Immature natural killer cell (primary cell): ENCODE measurements at regions not wholly inside any gene's neighbourhood (a gene's known extent, or its start where the extent isn't known, plus 50 kb on each side); places are given as distances from the start of the nearest gene placed in this dataset.
A peak's percentile ranks its signal among the peaks of the same experiment; 100 is the strongest.
"Not testable (repeated sequence)": the region's sequence is repeated elsewhere in the genome, so short reads cannot be mapped to it uniquely, and the experiment has no call there.

Experiments
- DNase-seq, 3 donors: peaks; one replicate each; pipeline ENCODE4 v3.0.0; 2022; ENCODE audit warnings: mixed read lengths in 1 of 3
- H3K27ac Mint-ChIP-seq, 6 donors: one replicate each; pipeline ENCODE4 v1.8.0; 2020; ENCODE audit warnings: mixed read lengths in 6 of 6, mild to moderate bottlenecking in 5 of 6, inconsistent platforms in 4 of 6, moderate library complexity in 3 of 6
- H3K27me3 Mint-ChIP-seq, 3 donors: one replicate each; pipeline ENCODE4 v1.8.0; 2020 to 2021; ENCODE audit warnings: low read depth in 3 of 3, mild to moderate bottlenecking in 3 of 3, mixed read lengths in 3 of 3, moderate library complexity in 3 of 3, inconsistent platforms in 1 of 3
- H3K36me3 Mint-ChIP-seq, 3 donors: one replicate each; pipeline ENCODE4 v1.8.0; 2020; ENCODE audit warnings: mixed read lengths in 3 of 3, inconsistent platforms in 2 of 3, mild to moderate bottlenecking in 2 of 3
- H3K4me1 Mint-ChIP-seq, 2 donors: one replicate each; pipeline ENCODE4 v1.8.0; 2020; ENCODE audit warnings: inconsistent platforms in 2 of 2, mild to moderate bottlenecking in 2 of 2, mixed read lengths in 2 of 2, moderate library complexity in 1 of 2
- H3K4me3 Mint-ChIP-seq, 5 donors: one replicate each; pipeline ENCODE4 v1.8.0; 2020; ENCODE audit warnings: mild to moderate bottlenecking in 5 of 5, mixed read lengths in 5 of 5, inconsistent platforms in 3 of 5, moderate library complexity in 3 of 5
- H3K9me3 Mint-ChIP-seq, 6 donors: one replicate each; pipeline ENCODE4 v1.8.0; 2020; ENCODE audit warnings: mild to moderate bottlenecking in 6 of 6, mixed read lengths in 6 of 6, inconsistent platforms in 4 of 6, moderate library complexity in 3 of 6

DNA sequence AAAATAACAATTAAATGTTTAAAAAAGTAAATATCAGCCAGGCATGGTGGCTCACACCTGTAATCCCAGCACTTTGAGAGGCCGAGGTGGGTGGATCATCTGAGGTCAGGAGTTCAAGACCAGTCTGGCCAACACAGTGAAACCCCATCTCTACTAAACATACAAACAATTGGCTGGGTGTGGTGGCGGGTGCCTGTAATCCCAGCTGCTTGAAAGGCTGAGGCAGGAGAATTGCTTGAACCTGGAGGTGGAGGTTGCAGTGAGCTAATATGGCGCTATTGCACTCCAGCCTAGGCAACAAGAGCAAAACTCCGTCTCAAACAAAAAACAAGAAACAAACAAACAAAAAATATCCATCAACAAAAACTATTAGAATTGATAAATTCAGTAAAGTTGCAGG lies 77.5 kb downstream of the SNX5 start:
- H3K4me3 Mint-ChIP-seq, H3K27ac Mint-ChIP-seq, DNase-seq, H3K36me3 Mint-ChIP-seq, H3K9me3 Mint-ChIP-seq: not testable (repeated sequence)
- Mint-ChIP-seq H3K27me3 (peaks cover 2 to 12% (median 6%) of the 10 kb centered on the region in 3 donors), H3K4me1 (peaks cover 21% of the 10 kb centered on the region in 2 donors)

DNA sequence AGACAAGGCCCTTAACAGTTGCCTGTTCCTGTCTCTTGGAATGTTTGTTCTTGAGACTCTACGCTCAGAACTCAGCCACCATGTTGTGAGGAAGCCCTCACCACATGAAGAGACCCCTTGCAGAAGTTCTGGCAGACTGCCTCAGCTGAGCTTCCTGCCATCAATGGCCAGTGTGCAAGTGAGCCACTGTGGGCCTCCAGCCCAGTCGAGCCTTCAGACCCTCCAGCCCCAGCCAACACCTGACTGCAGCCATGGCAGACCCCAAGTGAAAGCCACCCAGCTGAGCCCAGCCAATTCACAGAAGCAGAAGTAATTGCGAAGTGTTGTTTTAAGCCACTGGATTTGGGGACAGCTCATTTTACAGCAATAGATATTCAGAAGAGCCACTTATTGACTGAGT lies 78.3 kb downstream of the SNX5 start:
- Mint-ChIP-seq H3K4me1 (peaks cover 13 to 16% of the 10 kb centered on the region in 2 donors), H3K36me3 (peaks cover 0 to 4% (median 0%) of the 10 kb centered on the region in 3 donors), H3K9me3 (peaks cover 0 to 2% (median 0%) of the 10 kb centered on the region in 6 donors), H3K27me3 (peaks cover 1 to 8% (median 3%) of the 10 kb centered on the region in 3 donors), H3K4me3 (no peak overlapping the region), H3K27ac (no peak overlapping the region)
- no peak for DNase-seq

DNA sequence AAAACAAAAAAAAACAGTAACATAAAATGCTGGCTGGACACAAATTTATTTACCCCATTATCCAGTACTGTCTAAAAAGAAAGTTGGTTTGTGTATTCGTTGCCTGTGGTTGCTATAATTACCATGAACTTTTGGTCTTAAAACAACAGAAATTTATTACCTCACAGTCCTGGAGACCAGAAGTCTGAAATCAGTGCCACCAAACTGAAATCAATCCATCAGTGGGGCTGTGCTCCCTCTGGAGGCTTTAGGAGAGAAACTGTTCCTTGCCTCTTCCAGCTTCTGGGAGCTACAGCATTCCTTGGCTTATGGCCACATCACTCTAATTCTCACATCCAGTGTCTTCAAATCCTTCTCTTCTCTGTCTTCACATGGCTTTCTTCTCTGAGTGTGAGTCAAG lies 79.4 kb downstream of the SNX5 start:
- no peak overlapping the region for H3K4me3 Mint-ChIP-seq
- no peak overlapping the region for H3K27ac Mint-ChIP-seq
- H3K27me3 Mint-ChIP-seq, result peaks cover 2 to 7% (median 2%) of the 10 kb centered on the region in 3 donors
- H3K9me3 Mint-ChIP-seq, result peaks cover 0 to 2% (median 0%) of the 10 kb centered on the region in 6 donors
- H3K4me1 Mint-ChIP-seq, result peaks cover 12 to 15% of the 10 kb centered on the region in 2 donors
- peaks cover 0 to 4% (median 0%) of the 10 kb centered on the region in 3 donors for H3K36me3 Mint-ChIP-seq
- DNase-seq, result no peak

DNA sequence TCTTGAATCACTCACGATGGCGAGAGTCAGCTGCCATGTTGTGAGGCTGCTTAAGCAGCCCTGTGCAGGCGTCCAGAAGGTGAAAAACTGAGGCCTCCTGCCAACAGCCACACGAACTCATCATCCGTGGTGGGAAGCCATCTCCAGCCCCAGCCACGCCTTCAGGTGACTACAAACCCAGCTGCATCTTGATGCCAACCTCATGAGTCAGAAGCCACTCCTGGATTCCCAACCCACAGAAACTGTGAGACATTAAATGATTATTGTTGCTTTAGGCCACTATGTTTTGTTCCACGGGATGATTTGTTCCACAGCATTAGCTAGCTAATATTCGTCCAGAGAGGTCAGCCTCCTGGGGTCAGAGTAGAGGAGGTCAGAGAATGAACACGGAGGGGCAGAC lies 80.5 kb downstream of the SNX5 start:
- Mint-ChIP-seq H3K9me3 (peaks cover 0 to 2% (median 0%) of the 10 kb centered on the region in 6 donors), H3K4me1 (peaks cover 12 to 15% of the 10 kb centered on the region in 2 donors), H3K27ac (peak overlapping the region in 1 of 6 donors; percentile 16), H3K36me3 (peaks cover 0 to 4% (median 0%) of the 10 kb centered on the region in 3 donors), H3K27me3 (peaks cover 2 to 5% (median 2%) of the 10 kb centered on the region in 3 donors), H3K4me3 (no peak overlapping the region)
- no peak for DNase-seq

DNA sequence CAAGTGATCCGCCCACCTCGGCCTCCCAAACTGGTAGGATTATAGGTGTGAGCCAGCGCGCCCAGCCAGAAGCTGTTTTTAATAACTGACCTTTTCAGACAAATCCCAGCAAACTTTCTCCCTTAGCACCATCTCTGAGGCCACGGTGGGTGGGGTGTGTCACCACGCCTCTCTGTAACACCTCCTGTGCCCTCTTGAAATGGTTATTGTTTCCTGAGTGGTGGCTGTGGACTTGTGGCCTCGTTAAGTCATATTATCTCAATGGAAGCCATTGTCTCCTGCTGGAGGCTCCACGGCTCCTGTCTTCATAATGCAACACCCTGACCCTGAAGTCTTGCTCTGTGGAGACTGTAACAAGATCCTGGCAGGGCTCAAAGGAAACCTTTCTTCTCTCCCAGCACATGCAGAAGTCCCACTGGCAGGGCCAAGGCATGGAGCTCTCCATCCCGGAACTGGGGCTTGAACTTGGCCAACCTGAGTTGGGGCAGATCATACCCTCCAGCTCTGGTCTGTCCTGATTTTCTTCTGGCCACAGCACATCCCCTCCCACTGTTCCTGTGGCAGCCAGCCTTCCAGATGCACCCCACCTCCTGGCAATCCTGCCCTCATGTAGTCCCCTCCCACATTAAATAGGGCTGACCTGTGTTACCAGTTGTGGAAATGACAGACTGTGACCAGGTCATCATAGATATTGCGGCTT lies 81.1 kb downstream of the SNX5 start:
- H3K27me3 Mint-ChIP-seq, result peaks cover 0 to 5% (median 2%) of the 10 kb centered on the region in 3 donors
- DNase-seq, result peak in 1 of 3 donors; percentile 3
- peaks cover 0 to 2% (median 0%) of the 10 kb centered on the region in 6 donors for H3K9me3 Mint-ChIP-seq
- peak overlapping the region in 1 of 6 donors; percentile 16 for H3K27ac Mint-ChIP-seq
- H3K4me3 Mint-ChIP-seq, result no peak overlapping the region
- H3K4me1 Mint-ChIP-seq, result peaks cover 12 to 15% of the 10 kb centered on the region in 2 donors
- H3K36me3 Mint-ChIP-seq, result peaks cover 0 to 4% (median 0%) of the 10 kb centered on the region in 3 donors

DNA sequence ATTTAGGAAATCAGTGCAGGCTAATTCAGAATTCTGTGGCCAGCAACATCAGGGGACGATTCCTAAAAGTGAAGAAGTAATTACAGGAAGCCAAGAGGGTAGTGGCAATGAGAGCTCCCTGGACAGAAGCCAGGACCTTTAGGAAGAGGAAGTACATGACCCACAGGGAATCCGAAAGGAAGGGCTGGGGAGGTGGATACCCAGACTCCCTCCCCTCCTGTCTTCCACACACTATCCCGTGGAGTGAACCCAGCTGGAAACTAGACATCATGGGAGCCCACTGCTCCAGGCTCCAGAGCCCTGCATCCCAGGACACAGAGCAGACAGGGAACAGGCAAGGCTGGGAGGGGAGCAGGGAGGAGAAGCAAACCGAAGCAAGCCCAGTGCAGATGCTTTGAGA lies 83.0 kb downstream of the SNX5 start:
- Mint-ChIP-seq H3K4me3 (no peak overlapping the region), H3K27me3 (peaks cover 0 to 5% (median 2%) of the 10 kb centered on the region in 3 donors), H3K9me3 (peaks cover 0 to 2% (median 0%) of the 10 kb centered on the region in 6 donors), H3K27ac (peak overlapping the region in 1 of 6 donors; percentile 30), H3K36me3 (peaks cover 0 to 4% (median 0%) of the 10 kb centered on the region in 3 donors), H3K4me1 (peaks cover 12 to 15% of the 10 kb centered on the region in 2 donors)
- DNase-seq, result no peak

DNA sequence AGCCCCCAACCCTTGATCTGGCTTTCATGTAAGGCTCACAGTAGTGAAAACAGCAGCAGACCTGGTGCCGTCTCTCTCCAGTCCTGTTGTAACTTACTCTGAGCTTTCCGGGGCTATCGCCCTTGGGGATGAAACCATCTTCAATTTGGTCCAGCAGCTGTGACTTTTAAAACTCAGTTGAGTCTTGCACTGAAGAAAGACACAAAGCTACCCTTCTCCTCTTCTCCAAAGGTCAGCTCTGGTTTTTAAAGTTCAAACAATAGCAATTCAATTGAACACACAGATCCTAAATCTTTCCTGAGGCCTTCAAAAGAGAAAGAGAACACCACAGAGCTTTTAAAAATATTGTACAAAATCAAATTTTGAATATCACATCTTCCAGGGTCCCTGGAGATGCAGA lies 83.5 kb downstream of the SNX5 start:
- H3K9me3 Mint-ChIP-seq, result no peaks in the 10 kb centered on the region
- H3K27ac Mint-ChIP-seq, result no peak overlapping the region
- H3K27me3 Mint-ChIP-seq, result peaks cover 0 to 2% (median 2%) of the 10 kb centered on the region in 3 donors
- H3K4me3 Mint-ChIP-seq, result no peak overlapping the region
- peaks cover 12 to 15% of the 10 kb centered on the region in 2 donors for H3K4me1 Mint-ChIP-seq
- no peak for DNase-seq
- H3K36me3 Mint-ChIP-seq, result peaks cover 0 to 4% (median 0%) of the 10 kb centered on the region in 3 donors

DNA sequence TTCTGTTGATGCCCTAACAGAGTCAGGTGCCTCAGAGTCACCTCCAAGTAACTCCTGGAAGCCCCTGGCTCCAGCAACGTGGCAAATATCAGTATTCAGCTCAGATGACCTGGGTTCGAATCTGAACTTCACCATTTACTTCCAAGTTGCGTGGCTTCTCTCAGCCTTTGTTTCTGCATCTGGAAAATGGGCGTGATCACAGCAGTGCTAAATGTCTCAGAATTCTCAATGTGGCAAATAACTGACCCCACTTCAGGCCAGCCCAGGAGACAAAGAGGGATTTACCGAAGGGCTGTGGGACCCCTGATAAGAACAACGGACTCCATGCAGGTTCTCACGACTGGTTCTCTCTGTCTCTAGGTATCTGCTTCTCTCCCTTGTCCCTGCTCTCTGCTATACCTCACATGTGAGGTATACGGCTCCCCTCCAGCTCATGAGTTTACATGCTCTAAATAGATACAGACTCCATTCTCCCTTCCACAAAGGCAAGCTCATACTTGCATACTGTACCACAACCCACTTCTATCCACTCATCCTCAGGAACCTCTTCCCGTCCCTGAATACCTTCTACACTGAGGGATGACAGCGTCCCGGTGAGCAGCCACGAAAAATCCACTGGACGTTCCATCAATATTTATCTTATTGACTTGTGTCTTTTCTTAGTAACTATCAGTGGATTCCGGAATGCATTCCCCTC lies 84.1 kb downstream of the SNX5 start:
- no peak for DNase-seq
- Mint-ChIP-seq H3K9me3 (no peaks in the 10 kb centered on the region), H3K27ac (no peak overlapping the region), H3K27me3 (peaks cover 0 to 2% (median 0%) of the 10 kb centered on the region in 3 donors), H3K4me1 (peaks cover 12 to 15% of the 10 kb centered on the region in 2 donors), H3K4me3 (no peak overlapping the region), H3K36me3 (peaks cover 0 to 2% (median 0%) of the 10 kb centered on the region in 3 donors)

DNA sequence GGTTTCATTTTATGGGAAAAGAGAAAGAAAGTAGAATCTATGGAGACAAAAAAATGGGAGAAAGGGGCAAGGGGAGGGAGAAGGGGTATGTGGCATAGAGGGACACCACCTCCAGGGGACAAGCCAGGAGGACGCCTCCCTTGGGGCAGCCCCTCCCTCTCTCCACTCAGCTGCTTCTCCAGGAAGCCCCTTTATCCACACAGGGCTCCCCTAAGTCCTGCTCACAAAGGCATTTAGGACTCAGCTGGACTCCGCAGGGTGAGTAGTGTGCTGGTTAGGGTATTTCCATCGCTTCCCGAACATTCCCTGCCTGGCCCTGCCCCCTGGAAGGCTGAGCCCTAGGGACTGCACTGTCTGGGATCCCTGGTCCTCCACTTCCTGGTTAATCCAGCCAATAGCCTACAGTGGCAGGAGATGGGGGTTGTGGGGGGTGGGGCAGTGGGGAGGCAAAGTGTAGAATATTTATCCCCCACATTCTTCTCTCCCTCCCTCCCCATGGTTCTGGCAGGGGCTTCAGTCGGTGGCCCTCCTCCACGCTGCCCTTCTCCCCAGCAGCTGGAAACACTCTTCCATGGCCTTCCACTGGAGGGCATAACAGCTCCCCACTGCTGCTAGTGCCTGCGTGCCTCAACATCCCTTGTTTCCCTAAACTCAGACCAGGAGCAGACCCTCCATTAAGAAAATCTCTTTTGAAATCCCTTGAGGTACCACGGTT lies 84.8 kb downstream of the SNX5 start:
- no peak overlapping the region for H3K4me3 Mint-ChIP-seq
- no peak for DNase-seq
- H3K4me1 Mint-ChIP-seq, result peaks cover 12 to 15% of the 10 kb centered on the region in 2 donors
- no peak overlapping the region for H3K27ac Mint-ChIP-seq
- H3K36me3 Mint-ChIP-seq, result no peaks in the 10 kb centered on the region
- peaks cover 0 to 2% (median 0%) of the 10 kb centered on the region in 3 donors for H3K27me3 Mint-ChIP-seq
- H3K9me3 Mint-ChIP-seq, result no peaks in the 10 kb centered on the region

DNA sequence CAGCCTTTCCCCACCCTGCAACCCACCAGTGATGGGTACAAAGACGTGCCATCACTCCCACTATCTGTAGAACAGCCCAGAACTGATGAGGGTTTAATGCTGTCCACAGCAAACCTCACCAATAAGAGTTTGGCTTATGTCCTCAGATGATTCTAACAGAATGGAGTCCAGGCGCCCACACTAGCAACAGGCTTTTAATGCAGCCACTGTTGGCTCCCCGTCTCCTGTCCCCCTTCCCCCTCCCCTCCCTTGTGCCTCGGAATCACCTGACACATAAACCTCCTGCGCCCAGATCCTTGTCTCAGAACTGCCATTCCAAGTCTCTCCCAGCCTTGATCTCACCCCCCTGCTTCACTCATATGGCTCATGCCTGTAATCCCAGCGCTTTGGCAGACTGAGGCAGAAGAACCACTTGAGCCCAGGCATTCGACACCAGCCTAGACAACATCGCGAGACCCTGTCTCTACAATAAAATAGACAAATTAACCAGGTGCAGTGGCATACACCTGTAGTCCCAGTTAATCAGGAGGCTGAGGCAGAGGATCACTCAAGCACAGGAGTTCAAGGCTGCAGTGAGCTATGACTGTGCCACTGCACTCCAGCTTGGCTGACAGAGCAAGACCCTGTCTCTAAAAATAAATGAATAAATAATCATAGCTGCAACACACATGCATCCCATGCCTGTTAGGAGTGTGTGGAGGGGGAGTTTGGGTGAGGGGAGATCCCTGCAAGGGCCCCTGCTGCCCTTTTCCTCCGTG lies 85.6 kb downstream of the SNX5 start:
- Mint-ChIP-seq H3K27ac (no peak overlapping the region), H3K9me3 (no peaks in the 10 kb centered on the region), H3K36me3 (no peaks in the 10 kb centered on the region), H3K27me3 (peaks cover 0 to 3% (median 2%) of the 10 kb centered on the region in 3 donors), H3K4me1 (peaks cover 10 to 12% of the 10 kb centered on the region in 2 donors), H3K4me3 (no peak overlapping the region)
- no peak for DNase-seq

DNA sequence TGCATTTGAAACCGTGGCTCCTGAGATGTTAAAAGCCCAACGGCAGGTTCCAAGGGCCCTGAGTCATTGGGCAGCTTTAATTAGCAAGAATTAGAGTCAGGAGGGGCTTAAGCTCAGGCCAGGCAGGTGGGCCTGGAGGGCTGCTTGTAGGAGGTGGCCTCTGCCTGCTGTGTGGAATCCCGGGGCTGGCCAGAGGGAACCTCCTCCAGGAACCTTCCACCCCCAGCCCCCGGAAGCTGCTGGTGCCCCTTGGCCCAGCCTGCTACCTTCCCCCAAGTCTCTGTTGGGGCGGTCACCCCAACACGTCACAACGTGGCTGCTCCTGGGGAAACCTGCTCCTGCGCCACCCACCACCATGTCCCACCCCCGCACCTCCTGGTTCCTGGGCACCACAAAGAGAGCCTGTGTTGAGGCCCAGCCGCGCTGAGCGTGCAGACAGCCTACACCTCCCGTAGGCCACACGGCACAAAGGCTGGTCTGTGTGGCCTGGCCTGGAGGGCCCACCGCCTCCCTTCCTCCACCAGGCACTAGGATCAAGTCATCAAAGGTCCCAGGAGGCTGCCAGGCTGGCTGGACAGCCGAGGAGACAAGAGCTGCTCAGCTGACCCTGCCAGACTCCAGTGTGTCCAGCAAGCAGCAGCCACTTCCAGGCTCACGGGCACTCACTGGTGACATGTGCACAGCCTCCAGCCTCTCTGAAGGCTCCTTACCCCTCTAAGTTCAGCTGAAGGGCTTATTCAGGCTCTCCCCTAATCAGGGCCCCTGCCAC lies 86.3 kb downstream of the SNX5 start:
- no peaks in the 10 kb centered on the region for H3K9me3 Mint-ChIP-seq

DNA sequence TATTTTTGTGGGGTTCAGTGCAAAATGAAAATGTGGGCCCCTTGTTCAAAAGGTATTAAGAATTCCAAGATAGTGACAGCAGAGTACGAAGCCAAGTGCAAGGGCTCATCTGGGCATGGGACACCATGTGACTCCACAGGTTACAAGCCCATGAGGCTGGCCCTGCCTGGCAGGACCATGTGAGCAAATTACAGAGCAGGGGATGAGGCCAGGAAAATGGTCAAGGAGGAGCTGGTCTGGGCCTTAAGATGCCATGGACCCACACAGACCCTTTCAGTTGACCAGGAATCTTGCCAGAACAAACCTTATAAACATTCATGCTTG lies 86.9 kb downstream of the SNX5 start:
- H3K9me3 Mint-ChIP-seq, result no peaks in the 10 kb centered on the region

More for the DNA sequence above, 86.3 kb downstream of the SNX5 start:
- Mint-ChIP-seq H3K36me3 (no peaks in the 10 kb centered on the region), H3K27me3 (peaks cover 0 to 7% (median 2%) of the 10 kb centered on the region in 3 donors), H3K27ac (no peak overlapping the region), H3K4me1 (peaks cover 3 to 5% of the 10 kb centered on the region in 2 donors), H3K4me3 (no peak overlapping the region)
- no peak for DNase-seq

More for the DNA sequence above, 86.9 kb downstream of the SNX5 start:
- Mint-ChIP-seq H3K27ac (no peak overlapping the region), H3K36me3 (no peaks in the 10 kb centered on the region), H3K27me3 (peaks cover 0 to 7% (median 2%) of the 10 kb centered on the region in 3 donors), H3K4me3 (no peak overlapping the region), H3K4me1 (peaks cover 0 to under 1% of the 10 kb centered on the region in 2 donors)
- no peak for DNase-seq
